ENCODE measurements at regions not wholly inside any gene's neighbourhood (a gene's known extent, or its start where the extent isn't known, plus 50 kb on each side); places are given as distances from the start of the nearest gene placed in this dataset.

DNA sequence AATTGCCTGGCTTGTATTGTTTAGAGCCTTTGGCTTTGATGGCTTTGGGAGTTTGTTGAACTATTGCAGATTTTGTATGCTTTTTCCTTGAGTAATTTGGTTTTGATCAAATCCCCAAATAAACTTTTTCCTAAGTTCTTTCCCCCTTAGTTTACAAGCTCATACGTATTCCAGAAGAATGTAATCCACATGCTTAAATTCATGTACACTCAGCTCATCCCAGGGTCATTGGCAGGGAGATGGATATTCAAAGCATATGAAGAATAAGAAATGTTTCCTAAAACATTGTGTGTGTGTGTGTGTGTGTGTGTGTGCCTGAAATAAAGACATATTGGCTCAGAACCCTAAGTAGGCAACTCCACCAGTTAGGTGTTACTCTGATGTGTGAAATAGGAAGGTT lies 89.4 kb downstream of the TMEM30B start:
- DNase-seq (ENCODE audit: low spot score): no peak

DNA sequence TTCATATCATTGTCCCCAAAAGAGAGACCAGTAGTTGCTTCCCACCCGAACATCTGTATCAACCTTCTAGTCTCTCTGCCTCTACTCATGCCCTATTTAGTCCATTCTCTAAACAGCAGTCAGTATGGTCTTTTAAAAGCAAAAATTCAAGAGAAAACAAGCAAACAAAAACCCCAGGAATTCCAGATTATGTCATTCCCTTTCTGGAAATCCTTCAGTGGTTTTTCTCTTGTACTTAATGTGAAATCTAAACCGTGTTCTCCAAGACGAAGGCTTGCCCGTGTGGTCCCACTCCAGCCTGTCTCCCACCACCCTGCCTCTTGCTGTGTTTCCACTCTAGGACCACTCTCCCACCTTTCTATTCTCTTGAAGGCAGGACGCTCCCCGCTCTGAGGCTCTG lies 90.8 kb downstream of the TMEM30B start:
- DNase-seq (ENCODE audit: low spot score): no peak

DNA sequence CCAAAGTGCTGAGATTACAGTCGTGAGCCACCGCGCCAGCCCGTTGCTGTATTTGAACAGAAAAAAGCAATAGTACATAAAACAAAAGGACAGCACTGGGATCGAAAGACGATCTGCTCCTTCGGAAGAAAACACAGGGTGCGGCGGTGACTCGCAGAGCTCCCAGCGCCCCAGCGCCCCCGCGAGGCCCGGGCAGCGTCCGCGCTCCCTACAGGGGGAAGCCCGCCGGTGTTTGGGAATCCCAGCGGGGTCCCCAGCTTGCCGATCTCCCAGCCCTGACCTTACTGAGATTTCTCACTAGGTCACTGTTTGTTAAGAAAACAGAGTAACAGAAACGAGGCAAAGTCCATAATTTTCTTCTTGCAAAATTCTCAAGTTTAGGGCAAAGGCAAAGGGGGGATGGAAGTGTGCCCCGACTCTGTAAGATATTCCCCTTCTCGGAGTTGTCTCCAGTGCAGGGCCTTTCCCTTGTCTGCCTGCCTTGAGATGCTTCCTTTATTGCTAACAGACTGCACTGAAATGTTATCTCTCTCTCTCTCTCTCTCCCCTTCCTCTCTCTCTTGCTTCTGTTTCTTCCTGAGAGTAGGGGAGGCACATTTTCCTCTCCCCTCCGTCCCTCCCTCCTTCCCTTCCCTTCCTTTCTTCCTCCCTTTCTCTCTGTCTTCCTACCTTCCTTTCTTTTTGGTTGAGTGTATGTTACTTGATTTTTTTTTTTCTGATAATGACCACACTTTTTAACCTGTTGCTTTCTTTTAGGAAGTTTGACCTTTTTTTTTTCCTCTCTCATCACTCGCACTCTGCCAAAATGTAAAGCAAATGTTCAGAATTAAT lies 91.9 kb downstream of the TMEM30B start:
- DNase-seq (ENCODE audit: low spot score): no peak

DNA sequence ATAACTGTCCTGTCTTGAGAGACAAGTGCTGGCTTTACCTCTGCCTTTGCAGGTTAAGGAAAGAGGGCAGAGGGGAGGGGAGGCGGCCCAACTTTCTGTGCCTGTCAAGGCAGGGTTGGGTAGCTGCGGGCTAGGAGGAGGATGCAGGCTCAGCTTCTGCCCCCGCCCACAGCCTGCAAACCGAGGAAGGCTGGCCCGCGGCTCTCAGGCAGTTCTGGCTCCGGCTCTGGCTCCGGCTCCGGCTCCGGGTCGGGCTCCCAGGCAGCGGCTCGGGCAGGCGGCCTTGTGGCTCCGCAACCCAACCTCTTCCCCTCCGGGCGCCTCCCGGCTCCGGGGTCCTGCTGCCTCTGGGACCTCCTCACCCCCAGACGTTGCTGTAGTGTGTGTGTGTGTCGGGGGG lies 92.9 kb downstream of the TMEM30B start:
- no peak for DNase-seq (ENCODE audit: low spot score)

DNA sequence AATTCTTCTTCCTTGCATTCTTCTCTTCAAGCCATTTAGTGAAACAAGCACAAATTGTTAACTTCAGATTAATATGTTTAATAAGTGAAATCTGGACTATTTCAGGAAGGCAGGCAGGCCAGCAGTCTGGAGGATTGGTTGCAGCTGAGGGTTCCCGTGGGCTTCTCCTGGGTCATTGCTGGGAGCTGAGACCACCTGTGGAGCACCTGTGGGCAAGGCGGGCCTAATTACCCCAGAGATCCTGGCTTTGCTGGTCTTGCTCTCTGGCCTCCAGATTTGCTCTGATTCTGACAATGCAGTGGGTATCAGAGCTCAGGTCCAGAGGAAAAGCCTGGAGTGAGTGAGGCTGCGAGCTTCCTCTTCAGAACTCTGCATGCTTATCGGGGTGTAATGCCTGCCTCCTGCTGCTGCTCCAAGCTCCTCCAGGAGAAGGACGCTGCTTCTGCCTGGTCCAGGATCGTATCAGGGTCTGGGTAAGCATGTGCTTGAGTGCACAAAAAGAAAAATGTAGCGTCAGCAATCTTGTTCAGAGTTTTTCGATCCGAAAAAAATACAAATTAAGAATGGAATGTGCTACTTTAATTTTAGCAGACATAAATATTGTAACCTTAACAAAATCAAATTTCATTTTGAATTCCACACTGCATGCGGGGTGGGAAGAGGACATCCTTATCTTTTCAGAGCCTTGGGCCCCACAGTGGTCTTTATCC lies 93.8 kb downstream of the TMEM30B start:
- no peak for DNase-seq (ENCODE audit: low spot score)

DNA sequence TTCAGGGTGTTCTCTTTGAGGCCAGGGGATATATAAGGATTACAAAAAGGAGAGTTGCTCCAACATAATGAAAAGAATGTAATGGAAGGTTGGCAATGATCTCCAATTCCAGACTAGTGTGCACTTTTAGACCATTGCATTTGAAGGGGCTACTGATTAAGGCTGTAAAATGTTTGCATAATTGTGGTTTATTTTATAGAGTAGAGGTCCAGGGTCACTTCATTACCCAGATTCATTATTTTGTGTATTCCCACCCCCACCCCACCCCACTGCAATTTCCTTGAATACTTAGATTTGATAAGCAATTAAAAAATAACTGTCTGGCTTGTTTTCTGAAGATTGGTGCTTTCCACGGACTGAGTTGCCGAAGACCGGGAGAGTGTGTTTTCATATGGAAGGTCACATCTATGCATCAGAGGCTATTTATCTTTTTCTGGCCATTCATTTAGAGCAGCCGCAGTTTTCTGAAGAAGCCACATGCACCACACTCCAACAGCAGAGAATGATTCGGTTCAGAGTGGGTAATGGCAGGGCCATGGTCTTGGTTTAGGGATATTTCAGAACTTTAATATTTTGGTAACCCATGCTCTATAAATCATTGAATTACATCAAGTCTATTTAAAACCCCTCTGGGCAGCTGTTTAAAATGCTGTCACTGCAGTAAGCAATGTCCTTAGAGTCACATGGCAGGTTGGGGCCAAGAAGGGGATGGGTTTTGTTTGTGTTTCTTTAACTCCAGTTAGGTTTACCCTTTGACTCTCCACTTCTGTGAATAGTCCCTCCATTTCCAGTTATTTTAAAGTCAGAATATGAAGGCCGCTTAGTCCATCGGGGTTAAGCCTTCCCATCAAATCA lies 94.6 kb downstream of the TMEM30B start:
- no peak for DNase-seq (ENCODE audit: low spot score)

DNA sequence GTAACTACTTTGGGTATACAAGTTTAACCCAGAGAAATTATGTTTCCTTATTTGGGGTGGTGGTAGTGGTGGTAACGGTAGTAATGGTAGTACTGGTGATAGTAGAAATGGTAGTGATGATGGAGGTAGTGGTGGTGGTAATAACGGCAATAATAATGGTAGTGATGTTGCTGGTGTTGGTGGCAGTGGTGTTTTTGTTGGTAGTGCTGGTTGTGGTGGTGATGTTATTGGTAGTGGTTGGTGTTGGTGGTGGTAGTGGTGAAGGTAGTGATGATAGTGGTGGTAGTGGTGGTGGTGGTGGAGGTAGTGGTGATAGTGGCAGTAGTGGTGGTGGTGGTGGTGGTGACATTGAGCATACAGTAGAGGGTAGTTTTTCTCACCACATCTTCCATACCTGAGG lies 95.6 kb downstream of the TMEM30B start:
- DNase-seq (ENCODE audit: low spot score): no peak

DNA sequence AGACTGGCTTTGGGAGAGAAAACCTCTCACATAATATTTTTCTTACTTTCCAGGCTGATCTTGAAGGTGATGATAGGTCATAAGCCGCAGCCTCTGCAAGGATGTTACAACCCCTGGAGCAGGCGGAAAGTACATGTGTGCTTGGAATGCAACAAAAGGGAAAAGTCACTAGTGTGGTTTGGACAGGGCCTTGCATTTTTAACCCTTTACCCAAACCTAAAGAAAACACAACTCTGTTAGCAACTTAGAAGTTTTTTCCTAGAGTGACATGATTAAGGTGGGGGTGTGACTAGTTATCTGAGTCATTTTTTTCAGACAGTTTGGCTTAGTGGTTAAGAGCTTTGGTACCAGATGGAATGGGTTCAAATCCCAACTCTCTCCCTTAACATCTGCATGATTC lies 97.0 kb downstream of the TMEM30B start:
- DNase-seq (ENCODE audit: low spot score): no peak

DNA sequence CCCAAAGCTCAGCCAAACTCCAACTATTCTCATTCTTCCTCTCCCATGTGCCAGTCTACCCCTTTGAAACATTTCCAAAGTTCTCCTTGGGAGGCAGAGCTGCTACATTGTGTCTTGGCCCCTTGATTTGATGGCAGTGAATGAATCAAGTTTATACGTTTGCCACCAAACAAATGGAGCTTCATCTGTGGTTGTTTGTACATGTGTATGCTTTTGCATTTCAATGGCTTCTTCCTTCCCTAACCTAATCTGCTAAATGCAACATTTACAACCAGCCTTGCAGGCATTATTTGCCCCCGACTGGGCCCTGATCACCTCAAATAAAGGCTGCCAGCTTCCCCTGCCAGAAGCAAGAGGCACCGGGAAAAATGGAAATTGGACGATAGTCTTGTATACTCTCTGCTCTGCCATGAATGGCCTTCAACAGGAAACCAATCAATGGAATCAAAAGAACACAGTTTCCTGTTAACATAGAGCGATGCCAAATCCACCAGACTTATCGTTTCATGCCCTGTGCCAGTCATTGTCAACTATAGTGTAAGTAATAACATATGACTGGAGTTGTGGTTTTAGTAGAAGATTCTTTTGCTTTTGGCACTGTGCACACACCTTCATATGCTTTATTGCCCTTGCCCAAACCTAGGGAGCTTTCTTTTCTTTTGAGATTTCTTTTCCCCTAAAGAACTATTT lies 97.8 kb downstream of the TMEM30B start:
- no peak for DNase-seq (ENCODE audit: low spot score)

DNA sequence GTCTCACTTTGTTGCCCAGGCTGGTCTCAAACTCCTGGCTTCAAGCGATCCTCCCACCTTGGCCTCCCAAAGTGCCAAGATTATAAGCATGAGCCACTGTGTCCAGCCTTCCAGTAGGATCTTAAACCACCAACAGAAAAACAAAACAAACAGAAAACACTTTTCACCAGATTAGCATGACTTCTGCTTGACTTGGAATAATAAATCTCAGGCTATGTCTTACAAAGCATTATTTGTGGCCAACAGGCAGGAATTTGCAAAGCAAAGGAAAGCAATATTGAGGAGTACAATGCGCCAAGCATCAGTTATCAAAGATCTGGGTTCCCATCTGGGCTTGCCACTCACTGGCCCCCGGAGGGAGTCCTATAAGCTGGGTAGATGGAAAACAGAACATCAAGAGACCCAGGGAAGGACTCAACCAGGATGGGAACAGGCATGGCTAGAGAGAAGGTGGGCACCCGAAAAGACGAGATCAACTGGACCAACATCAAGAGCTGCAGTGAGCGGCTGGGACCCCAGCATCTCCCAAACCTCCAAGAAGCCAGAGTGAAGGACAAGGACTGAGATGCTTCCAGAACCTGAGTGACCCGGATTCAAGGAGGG lies 101.2 kb downstream of the TMEM30B start:
- DNase-seq (ENCODE audit: low spot score): no peak

DNA sequence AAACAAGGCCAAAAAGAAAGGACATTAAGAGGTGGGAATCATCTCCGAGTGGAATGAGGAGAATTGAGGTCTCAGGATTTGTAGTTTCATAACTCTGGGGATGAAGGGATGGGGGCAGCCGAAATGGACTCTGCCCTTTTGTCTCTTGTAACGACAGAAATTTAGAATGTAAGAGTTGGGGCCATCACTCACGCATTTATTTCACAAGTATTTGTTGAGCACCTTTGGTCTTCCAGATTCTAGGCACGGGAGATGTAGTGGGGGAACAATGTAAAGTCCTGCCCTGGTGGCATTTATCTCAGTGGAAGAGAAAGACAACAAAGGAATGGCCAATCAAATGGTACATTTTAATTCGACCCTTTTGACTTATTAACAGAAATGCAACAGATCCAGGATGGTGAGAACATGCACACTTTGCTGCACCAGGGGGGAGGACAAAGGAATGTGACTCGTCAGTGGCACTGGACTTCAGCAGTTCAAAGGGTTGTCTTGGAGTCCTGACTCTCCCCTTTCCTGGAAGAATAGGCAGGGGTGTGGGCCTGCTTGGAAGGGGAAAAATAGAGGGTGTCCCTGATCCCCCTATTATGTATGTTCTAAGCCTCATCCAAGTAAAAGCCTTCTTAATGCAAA lies 102.0 kb downstream of the TMEM30B start:
- no peak for DNase-seq (ENCODE audit: low spot score)

DNA sequence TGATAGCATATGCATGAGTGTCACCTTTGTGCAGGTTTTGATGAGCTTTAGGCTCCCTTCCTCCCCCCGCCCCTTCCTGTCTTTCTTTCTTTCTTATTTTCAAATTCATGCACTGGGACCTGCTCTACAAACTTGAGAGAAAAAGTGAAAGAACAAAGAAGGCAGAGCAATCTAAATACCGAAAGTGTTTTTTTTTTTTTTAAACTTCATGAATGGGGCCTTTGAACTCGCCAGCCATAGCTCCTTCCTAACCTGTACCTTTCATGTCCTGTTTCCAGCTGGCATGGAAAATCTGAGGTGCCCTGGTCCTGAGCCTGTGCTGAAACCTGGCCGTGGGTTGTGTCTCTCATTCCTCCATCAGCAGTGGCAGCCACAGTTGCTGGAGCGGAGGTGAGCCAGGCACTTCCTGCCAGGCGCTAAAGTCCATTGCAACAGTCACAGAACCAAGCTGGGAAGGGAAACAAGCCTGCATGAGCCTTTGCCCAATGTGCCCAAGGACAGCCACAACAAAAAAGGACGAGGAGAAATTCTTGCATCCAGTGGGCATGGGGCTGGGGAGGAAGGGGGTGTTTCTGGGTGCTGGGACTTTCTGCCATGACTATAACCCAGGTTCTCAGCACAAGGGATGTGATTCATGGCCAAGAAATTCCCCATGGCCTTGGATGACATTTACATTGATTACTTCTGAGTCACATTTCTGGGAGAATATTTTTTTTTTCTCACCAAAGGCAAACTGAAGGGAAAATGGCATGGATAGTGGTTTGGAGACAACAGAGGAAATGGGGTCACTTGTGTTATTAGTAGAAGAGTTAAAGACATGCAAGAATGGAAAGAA lies 102.7 kb downstream of the TMEM30B start:
- no peak for DNase-seq (ENCODE audit: low spot score)

DNA sequence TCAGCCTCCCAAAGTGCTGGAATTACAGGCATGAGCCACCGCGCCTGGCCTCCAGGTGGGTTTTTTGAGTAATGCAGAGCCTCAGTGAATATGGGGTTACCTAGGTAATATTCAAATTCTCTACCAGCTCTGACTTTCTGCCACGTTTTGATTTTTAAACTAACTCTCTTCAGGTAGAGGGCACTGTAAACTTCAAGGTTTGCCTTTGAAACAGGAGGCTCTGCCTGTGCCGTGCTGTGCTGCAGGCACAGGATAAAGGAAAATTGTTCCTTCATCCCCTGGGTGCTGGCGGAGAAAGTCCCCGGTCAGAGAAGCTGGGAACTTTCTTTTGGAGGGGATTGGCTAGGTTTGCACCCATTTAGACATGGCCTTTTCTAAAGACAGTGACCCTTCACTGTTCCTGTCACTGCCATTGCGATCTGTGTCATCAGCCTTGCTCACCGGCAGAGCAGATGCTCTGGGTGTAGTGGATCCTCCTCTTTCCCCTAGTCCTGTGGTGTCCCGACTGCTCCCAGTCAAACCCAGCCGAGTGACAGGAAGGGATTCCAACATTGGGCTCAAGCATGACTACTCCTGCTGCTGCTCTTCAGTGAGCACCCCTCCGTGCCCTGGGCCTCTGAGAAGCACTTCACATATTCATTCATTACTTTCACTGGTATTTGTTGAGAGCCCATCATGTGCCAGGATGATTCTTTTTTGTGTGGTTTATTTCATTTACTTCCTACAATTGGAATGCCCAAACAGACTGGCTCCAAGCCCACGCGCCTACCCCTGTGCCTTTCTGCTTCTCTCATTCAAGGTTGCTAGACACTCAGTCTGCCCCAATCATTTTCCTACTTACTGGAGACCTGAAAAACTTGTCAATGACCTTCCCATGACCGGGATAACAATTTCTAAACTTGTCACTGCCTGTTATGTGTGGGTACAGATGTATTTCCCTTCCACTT lies 103.6 kb downstream of the TMEM30B start:
- no peak for DNase-seq (ENCODE audit: low spot score)

DNA sequence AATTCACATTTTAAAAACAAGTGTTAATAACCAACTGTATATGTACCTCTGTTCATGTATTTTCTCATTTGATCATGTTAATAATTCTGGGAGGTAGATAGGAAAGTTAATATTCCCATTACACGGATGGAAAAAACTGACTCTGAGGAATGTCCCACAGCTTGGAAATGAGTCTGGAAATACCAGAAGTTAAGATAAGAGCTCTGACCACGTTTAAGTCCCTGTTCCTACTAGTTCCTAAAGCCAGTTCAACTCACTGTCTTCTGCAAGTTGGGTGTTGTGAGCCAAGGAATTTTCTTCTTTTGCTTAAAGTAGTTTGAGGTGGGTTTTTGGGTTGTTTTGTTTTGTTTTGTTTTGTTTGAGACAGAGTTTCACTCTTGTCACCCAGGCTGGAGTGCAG lies 104.5 kb downstream of the TMEM30B start:
- DNase-seq (ENCODE audit: low spot score): no peak

DNA sequence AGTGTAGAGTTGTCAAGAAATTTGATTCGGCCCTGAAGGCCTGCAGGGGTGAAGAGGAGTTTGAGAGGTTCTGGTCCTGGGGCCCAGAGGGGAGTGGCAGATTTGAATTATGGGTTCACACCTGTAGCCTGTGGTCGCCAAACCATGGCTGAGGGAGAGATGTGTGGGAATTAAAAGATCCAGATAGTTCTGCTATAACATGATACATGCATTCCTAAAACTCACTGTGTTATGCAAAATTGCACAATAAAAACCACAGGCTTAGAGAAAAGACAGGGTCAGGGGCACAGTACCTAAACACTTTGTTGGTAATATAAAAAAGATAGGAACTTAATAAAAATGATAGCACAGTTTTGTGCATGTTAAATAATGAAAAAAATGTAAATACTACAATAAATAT lies 106.2 kb downstream of the TMEM30B start:
- no peak for DNase-seq (ENCODE audit: low spot score)

DNA sequence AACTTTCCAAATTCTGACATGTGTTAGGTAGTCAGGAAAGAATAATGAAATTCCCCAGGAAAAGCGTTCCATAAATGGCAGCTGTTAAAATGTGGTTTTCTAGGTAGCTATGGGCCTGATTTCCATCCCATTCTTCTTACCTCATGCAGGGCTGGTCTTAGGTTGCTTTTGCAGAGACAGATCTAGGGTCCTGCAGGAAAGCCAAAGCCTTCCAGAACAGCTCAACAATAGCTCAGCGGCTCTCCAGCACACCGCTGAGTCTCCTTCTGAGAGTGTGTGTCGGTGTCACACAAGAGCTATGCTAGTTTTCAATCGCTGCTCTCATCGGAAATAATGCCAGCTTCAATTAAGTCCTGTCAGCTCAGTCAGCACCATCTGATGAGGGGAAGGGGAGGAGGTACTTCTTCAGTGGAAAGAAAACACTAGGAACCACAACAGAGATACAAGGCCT lies 106.7 kb downstream of the TMEM30B start:
- DNase-seq (ENCODE audit: low spot score): no peak

DNA sequence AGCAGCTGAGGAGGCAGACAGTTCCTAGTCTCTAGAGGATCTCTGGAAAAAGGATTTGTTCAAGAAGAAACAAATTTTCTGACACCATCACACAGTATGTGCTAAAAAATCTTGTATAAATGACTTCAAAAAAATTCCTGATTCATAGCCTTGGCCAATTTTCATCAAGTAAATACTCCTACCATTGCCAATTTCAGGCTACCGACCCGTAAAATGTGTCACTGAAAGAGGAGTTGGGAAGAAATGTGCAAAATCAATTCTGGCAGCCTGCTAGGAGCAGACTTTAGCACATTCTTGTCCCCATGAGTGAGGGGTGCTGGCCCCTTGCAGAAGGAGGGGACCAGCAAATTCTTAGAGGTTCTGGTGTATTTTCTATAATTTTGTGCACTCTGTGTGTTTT lies 109.4 kb downstream of the TMEM30B start:
- DNase-seq (ENCODE audit: low spot score): no peak

DNA sequence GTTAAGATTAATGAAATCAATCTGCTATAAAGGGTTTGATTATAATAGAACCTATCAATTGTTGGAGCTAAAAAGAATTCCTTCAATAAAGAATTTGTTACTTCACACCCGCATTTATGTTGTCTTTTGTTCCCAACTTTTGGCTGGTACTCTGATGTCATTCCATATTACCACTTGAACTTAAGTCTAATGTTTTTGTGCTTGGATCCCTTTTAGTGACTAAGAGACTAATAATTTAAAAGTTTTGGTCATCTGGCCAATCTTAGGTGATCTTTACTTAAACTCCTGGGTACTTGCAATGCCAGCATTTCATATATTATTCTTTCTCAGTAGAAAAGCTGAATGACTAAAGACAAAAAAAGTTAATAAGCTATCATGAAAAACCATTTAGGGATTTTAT lies 113.0 kb downstream of the TMEM30B start:
- no peak for DNase-seq (ENCODE audit: low spot score)

DNA sequence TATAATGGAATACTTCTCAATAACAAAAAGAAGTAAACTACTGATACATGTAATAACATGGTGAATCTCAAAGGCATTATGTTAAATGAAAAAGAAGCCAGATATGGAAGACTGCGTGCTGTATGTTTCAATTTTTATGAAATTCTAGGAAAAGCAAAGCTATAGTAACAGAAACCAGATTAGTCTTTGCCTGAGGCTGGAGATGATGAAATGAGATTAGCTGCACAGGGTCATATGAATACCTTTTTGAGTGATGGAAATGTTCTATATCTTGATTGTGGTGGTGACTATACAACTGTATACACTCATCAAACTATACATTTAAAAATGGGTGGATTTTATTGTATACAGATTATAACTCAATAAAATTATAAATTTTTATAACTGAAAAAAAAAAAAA lies 113.5 kb downstream of the TMEM30B start:
- no peak for DNase-seq (ENCODE audit: low spot score)

Measured in cerebellar cortex (tissue), 1 donor.